Nephron (organoid): ENCODE measurements at regions not wholly inside any gene's neighbourhood (a gene's known extent, or its start where the extent isn't known, plus 50 kb on each side); places are given as distances from the start of the nearest gene placed in this dataset.

Experiments
- H3K27ac Mint-ChIP-seq, 3 experiments: 2 replicates each; pipeline ENCODE4 v1.8.0; 2020; ENCODE audit warnings: mixed read lengths in 3 of 3, mild to moderate bottlenecking in 2 of 3, moderate library complexity in 1 of 3
- H3K27me3 Mint-ChIP-seq: 2 replicates; pipeline ENCODE4 v1.8.0; 2021; ENCODE audit warnings: low read depth, mild to moderate bottlenecking, moderate library complexity, mixed read lengths
- H3K36me3 Mint-ChIP-seq: 2 replicates; pipeline ENCODE4 v1.8.0; 2020; ENCODE audit warnings: low read depth, mixed read lengths
- H3K4me1 Mint-ChIP-seq: 2 replicates; pipeline ENCODE4 v1.8.0; 2020; ENCODE audit warnings: mixed read lengths
- H3K4me3 Mint-ChIP-seq, 3 experiments: 2 replicates each; pipeline ENCODE4 v1.8.0; 2020; ENCODE audit warnings: mild to moderate bottlenecking in 3 of 3, mixed read lengths in 3 of 3, moderate library complexity in 2 of 3
- H3K9me3 Mint-ChIP-seq: 2 replicates; pipeline ENCODE4 v1.8.0; 2020; ENCODE audit warnings: mixed read lengths
- TF ChIP-seq, protein P1 (sequence below), 3 experiments: fragments of 200-600 bp; sonication (generic); IDR thresholded peaks; one replicate each; pipeline ENCODE4 v1.5.0; 2021; ENCODE audit warnings: antibody characterized with exemption in 3 of 3; ENCODE audit not compliant: unreplicated experiment in 3 of 3

DNA sequence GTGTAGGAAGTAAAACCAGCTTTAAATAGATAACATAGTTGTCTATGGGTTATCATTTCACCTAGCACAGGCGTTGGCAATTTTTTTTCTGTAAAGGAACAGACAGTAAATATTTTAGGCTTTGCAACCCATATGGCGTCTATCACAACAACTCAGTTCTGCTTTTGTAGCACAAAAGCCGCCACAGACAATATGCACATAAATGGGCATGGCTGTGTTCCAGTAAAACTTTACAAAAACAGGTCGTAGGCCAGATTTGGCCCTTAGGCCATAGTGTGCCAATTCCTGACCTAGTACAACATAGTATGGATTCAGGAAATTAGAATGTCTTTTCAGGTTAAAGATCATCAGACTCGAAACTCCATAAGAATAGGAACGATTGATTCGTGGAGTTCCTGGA, 265.3 kb upstream of the GK2 start:
- Mint-ChIP-seq H3K9me3 (peaks cover 45% of the 10 kb centered on the region), H3K36me3 (no peaks in the 10 kb centered on the region), H3K27ac (no peak overlapping the region), H3K4me3 (no peak overlapping the region), H3K27me3 (no peaks in the 10 kb centered on the region), H3K4me1 (peaks cover 2% of the 10 kb centered on the region)
- TF ChIP-seq, protein P1, sequence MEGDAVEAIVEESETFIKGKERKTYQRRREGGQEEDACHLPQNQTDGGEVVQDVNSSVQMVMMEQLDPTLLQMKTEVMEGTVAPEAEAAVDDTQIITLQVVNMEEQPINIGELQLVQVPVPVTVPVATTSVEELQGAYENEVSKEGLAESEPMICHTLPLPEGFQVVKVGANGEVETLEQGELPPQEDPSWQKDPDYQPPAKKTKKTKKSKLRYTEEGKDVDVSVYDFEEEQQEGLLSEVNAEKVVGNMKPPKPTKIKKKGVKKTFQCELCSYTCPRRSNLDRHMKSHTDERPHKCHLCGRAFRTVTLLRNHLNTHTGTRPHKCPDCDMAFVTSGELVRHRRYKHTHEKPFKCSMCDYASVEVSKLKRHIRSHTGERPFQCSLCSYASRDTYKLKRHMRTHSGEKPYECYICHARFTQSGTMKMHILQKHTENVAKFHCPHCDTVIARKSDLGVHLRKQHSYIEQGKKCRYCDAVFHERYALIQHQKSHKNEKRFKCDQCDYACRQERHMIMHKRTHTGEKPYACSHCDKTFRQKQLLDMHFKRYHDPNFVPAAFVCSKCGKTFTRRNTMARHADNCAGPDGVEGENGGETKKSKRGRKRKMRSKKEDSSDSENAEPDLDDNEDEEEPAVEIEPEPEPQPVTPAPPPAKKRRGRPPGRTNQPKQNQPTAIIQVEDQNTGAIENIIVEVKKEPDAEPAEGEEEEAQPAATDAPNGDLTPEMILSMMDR (IDR thresholded peaks at IDR 0.05; ENCODE audit: unreplicated experiment in 3 of 3) = no peak

DNA sequence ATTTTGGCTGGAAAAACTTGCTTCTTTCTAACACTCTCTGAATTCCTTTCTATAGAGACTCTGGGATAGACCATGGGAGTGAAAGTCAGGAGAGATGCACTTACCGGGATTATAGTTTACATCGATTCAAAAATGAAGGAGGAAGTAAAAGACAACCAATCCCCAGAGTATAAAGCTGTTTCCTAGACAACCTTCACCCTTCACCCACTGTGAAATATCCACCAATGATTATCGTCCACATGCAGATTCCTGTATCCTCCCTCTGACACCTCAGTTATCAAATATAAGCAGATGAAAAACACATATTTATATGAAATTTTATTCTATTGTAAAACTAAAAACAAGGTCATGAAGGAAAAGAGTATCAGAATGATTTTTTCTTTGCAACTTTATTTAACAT, 258.8 kb upstream of the GK2 start:
- H3K27ac Mint-ChIP-seq = no peak overlapping the region
- TF ChIP-seq, protein P1 (IDR thresholded peaks at IDR 0.05; ENCODE audit: unreplicated experiment in 3 of 3) = no peak
- H3K9me3 Mint-ChIP-seq = peaks cover 33% of the 10 kb centered on the region
- H3K27me3 Mint-ChIP-seq = no peaks in the 10 kb centered on the region
- no peaks in the 10 kb centered on the region for H3K4me1 Mint-ChIP-seq
- no peak overlapping the region for H3K4me3 Mint-ChIP-seq
- no peaks in the 10 kb centered on the region for H3K36me3 Mint-ChIP-seq

DNA sequence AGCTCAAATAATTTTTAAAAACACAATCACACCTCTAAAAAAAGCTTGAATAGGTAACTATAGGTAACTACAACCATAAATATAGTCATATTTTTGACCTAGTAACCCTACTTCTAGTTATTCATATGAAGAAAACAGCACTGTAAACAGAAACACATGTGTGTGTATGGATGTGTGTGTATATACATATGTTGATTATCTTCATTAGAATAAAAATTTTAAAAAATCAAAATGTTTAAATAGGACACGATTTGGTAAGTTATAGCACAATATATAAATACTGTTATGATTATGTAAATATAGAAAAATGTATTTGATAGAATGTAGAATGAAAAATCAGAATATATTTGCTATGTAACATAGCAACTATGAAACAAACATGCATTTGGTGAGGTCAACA, 258.1 kb upstream of the GK2 start:
- no peaks in the 10 kb centered on the region for H3K4me1 Mint-ChIP-seq
- peaks cover 27% of the 10 kb centered on the region for H3K9me3 Mint-ChIP-seq
- TF ChIP-seq, protein P1 (IDR thresholded peaks at IDR 0.05; ENCODE audit: unreplicated experiment in 3 of 3) = no peak
- H3K36me3 Mint-ChIP-seq = no peaks in the 10 kb centered on the region
- H3K27ac Mint-ChIP-seq = no peak overlapping the region
- no peaks in the 10 kb centered on the region for H3K27me3 Mint-ChIP-seq
- no peak overlapping the region for H3K4me3 Mint-ChIP-seq

DNA sequence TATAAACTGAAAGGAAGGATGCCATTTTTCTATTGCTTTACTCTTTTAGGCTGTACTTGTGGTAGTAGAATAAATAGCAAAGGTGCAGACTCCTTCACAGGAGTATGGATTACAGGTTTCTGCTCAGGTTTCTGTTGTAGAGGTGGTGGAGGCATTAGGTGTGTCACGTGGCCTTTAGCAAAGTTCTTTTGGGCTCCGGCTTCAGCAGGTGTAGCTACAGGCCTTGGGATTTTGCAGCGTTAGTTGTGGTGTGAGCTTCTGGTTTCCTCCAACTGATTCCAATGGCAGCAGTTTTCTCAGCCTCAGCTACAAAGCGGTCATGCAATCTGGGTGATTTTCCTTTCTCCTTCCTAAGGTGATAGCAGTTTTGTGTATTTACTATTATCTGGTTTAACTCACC, 255.8 kb upstream of the GK2 start:
- no peaks in the 10 kb centered on the region for H3K4me1 Mint-ChIP-seq
- H3K27ac Mint-ChIP-seq = no peak overlapping the region
- peaks cover 16% of the 10 kb centered on the region for H3K9me3 Mint-ChIP-seq
- TF ChIP-seq, protein P1 (IDR thresholded peaks at IDR 0.05; ENCODE audit: unreplicated experiment in 3 of 3) = no peak
- no peaks in the 10 kb centered on the region for H3K27me3 Mint-ChIP-seq
- H3K36me3 Mint-ChIP-seq = no peaks in the 10 kb centered on the region
- H3K4me3 Mint-ChIP-seq = no peak overlapping the region

DNA sequence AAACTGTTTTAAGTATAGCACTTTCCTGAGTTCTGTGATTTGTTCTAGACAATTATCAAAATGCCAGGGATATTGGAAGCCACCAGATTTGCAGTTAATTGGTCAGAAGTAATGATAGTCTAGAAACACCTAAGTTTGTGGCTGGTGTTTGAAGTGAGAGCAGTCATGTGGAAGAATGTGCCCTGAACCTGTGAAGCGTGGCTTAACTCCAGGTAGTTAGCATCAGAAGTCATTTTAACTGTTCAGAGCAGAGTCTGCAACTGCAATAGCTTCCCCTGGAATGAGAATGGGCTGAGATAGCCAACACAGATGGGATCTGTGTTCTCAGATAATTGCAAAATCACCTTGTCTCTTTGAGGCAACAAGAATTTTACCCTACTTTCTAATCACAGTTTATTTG, 255.1 kb upstream of the GK2 start:
- Mint-ChIP-seq H3K4me1 (no peaks in the 10 kb centered on the region), H3K36me3 (no peaks in the 10 kb centered on the region), H3K27ac (peak overlapping the region in 1 of 3 experiments; percentile 56), H3K27me3 (no peaks in the 10 kb centered on the region), H3K9me3 (peaks cover 17% of the 10 kb centered on the region), H3K4me3 (no peak overlapping the region)
- TF ChIP-seq, protein P1 (IDR thresholded peaks at IDR 0.05; ENCODE audit: unreplicated experiment in 3 of 3) = no peak

DNA sequence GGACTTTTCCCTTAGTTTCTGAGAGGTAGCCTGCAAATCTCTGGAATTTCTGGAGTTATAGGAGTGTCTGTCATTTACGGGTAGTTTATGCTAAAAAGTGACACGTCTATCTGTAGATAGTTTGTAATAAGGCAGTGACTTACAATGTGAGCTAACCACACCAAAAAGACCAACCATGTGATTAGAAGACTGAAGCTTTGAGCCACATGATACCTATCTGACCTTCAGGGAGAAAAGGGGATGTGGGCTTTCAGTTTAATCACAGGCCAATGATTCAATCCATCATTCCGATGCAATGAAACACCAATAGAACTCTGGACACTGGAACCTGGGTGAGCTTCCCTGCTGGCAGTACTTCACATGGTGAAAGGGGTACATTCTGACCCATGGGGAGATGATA, 254.6 kb upstream of the GK2 start:
- Mint-ChIP-seq H3K27ac (no peak overlapping the region), H3K4me1 (no peaks in the 10 kb centered on the region), H3K4me3 (no peak overlapping the region), H3K9me3 (peaks cover 22% of the 10 kb centered on the region), H3K27me3 (no peaks in the 10 kb centered on the region), H3K36me3 (no peaks in the 10 kb centered on the region)
- TF ChIP-seq, protein P1 (IDR thresholded peaks at IDR 0.05; ENCODE audit: unreplicated experiment in 3 of 3) = no peak
